PC-3 (cell line): ENCODE measurements at regions not wholly inside any gene's neighbourhood (a gene's known extent, or its start where the extent isn't known, plus 50 kb on each side); places are given as distances from the start of the nearest gene placed in this dataset.
A peak's percentile ranks its signal among the peaks of the same experiment; 100 is the strongest.

Source experiments
- ATAC-seq: fragments of 200-7000 bp; cut with Tn5 transposase; 2 replicates; pipeline ENCODE4 v1.9.1; 2020; ENCODE audit warnings: mild to moderate bottlenecking, moderate library complexity
- BruUV-seq: library from RNA; stranded (reverse); fragments of 400-500 nt; replicated peaks from 2 replicates; lab custom pipeline; 2021; lab: Mats Ljungman, UMichigan
- CTCF ChIA-PET: fragments of 300-600 bp; sonication (Branson Sonifier 250); formaldehyde crosslinking; loops from one replicate; lab custom pipeline; 2022; ENCODE audit warnings: antibody characterized with exemption; lab: Charles Lee
- POLR2A ChIA-PET: fragments of 300-600 bp; sonication (Branson Sonifier 250); formaldehyde crosslinking; loops from one replicate; lab custom pipeline; 2022; ENCODE audit warnings: antibody characterized with exemption; ENCODE audit not compliant: unreplicated experiment; lab: Charles Lee
- DNase-seq: peaks from one replicate; pipeline ENCODE4 v3.0.0-alpha.2; 2015
- H2AFZ ChIP-seq: fragments of 300-600 bp; sonication (generic); 2 replicates; pipeline ENCODE4 v1.6.0; 2016; ENCODE audit warnings: antibody characterized with exemption, low read length
- H3F3A ChIP-seq: fragments of 300-600 bp; sonication (generic); one replicate; pipeline ENCODE4 v1.6.0; 2017; ENCODE audit warnings: antibody characterized with exemption, low read length, control low read depth, mild to moderate bottlenecking; ENCODE audit not compliant: unreplicated experiment
- H3K27ac ChIP-seq: fragments of 300-600 bp; sonication (generic); 2 replicates; pipeline ENCODE4 v1.5.1; 2016; ENCODE audit warnings: mild to moderate bottlenecking, low read length
- H3K27me3 ChIP-seq: fragments of 300-600 bp; sonication (generic); 2 replicates; pipeline ENCODE4 v1.6.1; 2016; ENCODE audit warnings: low read length, mixed read lengths
- H3K36me3 ChIP-seq: fragments of 300-600 bp; sonication (generic); 2 replicates; pipeline ENCODE4 v1.6.1; 2016; ENCODE audit warnings: low read depth, mixed run types, low read length, mixed read lengths
- H3K4me1 ChIP-seq: fragments of 300-600 bp; sonication (generic); 2 replicates; pipeline ENCODE4 v1.5.1; 2016; ENCODE audit warnings: low read length; ENCODE audit not compliant: insufficient read depth
- H3K4me2 ChIP-seq: fragments of 300-600 bp; sonication (generic); 2 replicates; pipeline ENCODE4 v1.6.0; 2016; ENCODE audit warnings: low read length
- H3K4me3 ChIP-seq: fragments of 300-600 bp; sonication (generic); 2 replicates; pipeline ENCODE4 v1.5.1; 2016; ENCODE audit warnings: mild to moderate bottlenecking, low read length, mixed read lengths
- H3K79me2 ChIP-seq: fragments of 300-600 bp; sonication (generic); 2 replicates; pipeline ENCODE4 v1.6.1; 2017; ENCODE audit warnings: low read length, mixed read lengths
- H3K9ac ChIP-seq: fragments of 300-600 bp; sonication (generic); 2 replicates; pipeline ENCODE4 v1.6.0; 2016; ENCODE audit warnings: mild to moderate bottlenecking, low read length
- H3K9me2 ChIP-seq: fragments of 300-600 bp; sonication (generic); replicated peaks from 2 replicates; pipeline ENCODE4 v1.6.1; 2016; ENCODE audit warnings: mixed run types, low read length, mixed read lengths
- H3K9me3 ChIP-seq: fragments of 300-600 bp; sonication (generic); 2 replicates; pipeline ENCODE4 v1.6.1; 2016; ENCODE audit warnings: low read length, mixed read lengths
- H4K20me1 ChIP-seq: fragments of 300-600 bp; sonication (generic); 2 replicates; pipeline ENCODE4 v1.6.1; 2016; ENCODE audit warnings: low read length, mixed read lengths
- EZH2 ChIP-seq: fragments of 300-600 bp; sonication (generic); IDR thresholded peaks from one replicate; pipeline ENCODE4 v1.6.1; 2017; ENCODE audit warnings: antibody characterized with exemption, mild to moderate bottlenecking, low read length; ENCODE audit not compliant: unreplicated experiment
- EZH2phosphoT487 ChIP-seq: fragments of 300-600 bp; sonication (generic); IDR thresholded peaks from 2 replicates; pipeline ENCODE4 v1.6.1; 2018; ENCODE audit warnings: mild to moderate bottlenecking, antibody characterized with exemption, low read length, borderline replicate concordance
- intact Hi-C: fragments of 100-400 bp; cut with micrococcal nuclease; formaldehyde crosslinking; loops from 2 replicates; pipeline ENCODE4 v1.9.0; 2023
- TF ChIP-seq, protein P1 (sequence below): fragments of 300-600 bp; sonication (generic); conservative IDR thresholded peaks from 2 replicates; pipeline ENCODE4 v1.5.1; 2017; ENCODE audit warnings: antibody characterized with exemption, low read depth, mild to moderate bottlenecking, low read length

GRCh38 chr6:30804333-30804732 lies 60.0 kb upstream of the IER3 start:
- no peak for ATAC-seq
- Histone ChIP-seq H3K9ac (no peak overlapping the region), H3K79me2 (no peaks in the 10 kb centered on the region), H3K4me1 (no peaks in the 10 kb centered on the region), H3F3A (no peaks in the 10 kb centered on the region), H3K36me3 (no peaks in the 10 kb centered on the region), H2AFZ (no peak overlapping the region), H3K27me3 (no peaks in the 10 kb centered on the region), H3K27ac (no peak overlapping the region), H3K9me2 (no peaks in the 10 kb centered on the region), H4K20me1 (no peaks in the 10 kb centered on the region), H3K4me3 (no peak overlapping the region), H3K4me2 (no peak overlapping the region), H3K9me3 (no peaks in the 10 kb centered on the region)
- DNase-seq: no peak
- intact Hi-C loops: no loop called here
- BruUV-seq: no TSS peak
- TF ChIP-seq, protein P1, sequence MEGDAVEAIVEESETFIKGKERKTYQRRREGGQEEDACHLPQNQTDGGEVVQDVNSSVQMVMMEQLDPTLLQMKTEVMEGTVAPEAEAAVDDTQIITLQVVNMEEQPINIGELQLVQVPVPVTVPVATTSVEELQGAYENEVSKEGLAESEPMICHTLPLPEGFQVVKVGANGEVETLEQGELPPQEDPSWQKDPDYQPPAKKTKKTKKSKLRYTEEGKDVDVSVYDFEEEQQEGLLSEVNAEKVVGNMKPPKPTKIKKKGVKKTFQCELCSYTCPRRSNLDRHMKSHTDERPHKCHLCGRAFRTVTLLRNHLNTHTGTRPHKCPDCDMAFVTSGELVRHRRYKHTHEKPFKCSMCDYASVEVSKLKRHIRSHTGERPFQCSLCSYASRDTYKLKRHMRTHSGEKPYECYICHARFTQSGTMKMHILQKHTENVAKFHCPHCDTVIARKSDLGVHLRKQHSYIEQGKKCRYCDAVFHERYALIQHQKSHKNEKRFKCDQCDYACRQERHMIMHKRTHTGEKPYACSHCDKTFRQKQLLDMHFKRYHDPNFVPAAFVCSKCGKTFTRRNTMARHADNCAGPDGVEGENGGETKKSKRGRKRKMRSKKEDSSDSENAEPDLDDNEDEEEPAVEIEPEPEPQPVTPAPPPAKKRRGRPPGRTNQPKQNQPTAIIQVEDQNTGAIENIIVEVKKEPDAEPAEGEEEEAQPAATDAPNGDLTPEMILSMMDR: no peak
- TF ChIP-seq EZH2phosphoT487: no peak
- TF ChIP-seq EZH2: no peak
- POLR2A ChIA-PET: no interaction called here
- CTCF ChIA-PET: no interaction called here

DNA sequence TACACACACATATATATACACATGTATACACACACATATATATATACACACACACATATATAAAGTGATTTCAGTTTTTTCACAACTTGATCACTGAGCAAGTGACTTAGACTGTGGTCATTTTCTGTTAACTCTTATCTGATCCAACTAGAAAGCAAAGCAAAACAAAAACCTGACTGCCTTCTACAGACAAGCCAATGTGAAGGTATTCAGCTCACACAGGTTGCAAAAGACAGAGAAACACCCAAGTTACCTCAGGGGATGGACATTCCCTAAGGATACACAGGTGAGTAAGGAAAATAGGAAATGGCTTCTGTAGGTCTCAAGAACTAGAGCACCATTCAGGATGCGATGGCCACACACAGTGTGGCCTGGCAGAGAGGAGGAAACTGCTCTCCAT lies 58.4 kb upstream of the IER3 start:
- H2AFZ ChIP-seq: no peak overlapping the region
- TF ChIP-seq, protein P1: no peak
- no peak for TF ChIP-seq EZH2
- no peak for TF ChIP-seq EZH2phosphoT487
- H3K27me3 ChIP-seq: no peaks in the 10 kb centered on the region
- ATAC-seq: no peak
- intact Hi-C loops: no loop called here
- H3F3A ChIP-seq: no peaks in the 10 kb centered on the region
- H3K27ac ChIP-seq: no peak overlapping the region
- H3K79me2 ChIP-seq: no peaks in the 10 kb centered on the region
- H3K9me3 ChIP-seq: no peaks in the 10 kb centered on the region
- H3K9me2 ChIP-seq: no peaks in the 10 kb centered on the region
- BruUV-seq: no TSS peak
- H4K20me1 ChIP-seq: no peaks in the 10 kb centered on the region
- H3K9ac ChIP-seq: no peak overlapping the region
- no peak overlapping the region for H3K4me3 ChIP-seq
- H3K36me3 ChIP-seq: no peaks in the 10 kb centered on the region
- ChIA-PET CTCF (no interaction called here), POLR2A (no interaction called here)
- H3K4me1 ChIP-seq: no peaks in the 10 kb centered on the region
- H3K4me2 ChIP-seq: no peak overlapping the region
- peak; percentile 14 for DNase-seq

- intact Hi-C loops: no loop called here
- ATAC-seq: no peak
- CTCF ChIA-PET: no interaction called here
These were observed 57.6 kb upstream of the IER3 start for GRCh38 chr6:30801950-30802349.

More at GRCh38 chr6:30801950-30802349, 57.6 kb upstream of the IER3 start:
- no peak overlapping the region for H2AFZ ChIP-seq
- no peak overlapping the region for H3K27ac ChIP-seq
- H3K4me2 ChIP-seq: no peak overlapping the region
- H3K9ac ChIP-seq: no peak overlapping the region
- POLR2A ChIA-PET: interaction anchor here (0.5 kb wide), 1 partner anchor 60 kb away, joined by 3 read pairs; no protein-coding TSS in a partner anchor
- no peaks in the 10 kb centered on the region for H3F3A ChIP-seq
- no peaks in the 10 kb centered on the region for H3K9me2 ChIP-seq
- H3K4me1 ChIP-seq: no peaks in the 10 kb centered on the region
- no peak for TF ChIP-seq EZH2
- no peak for TF ChIP-seq EZH2phosphoT487
- TF ChIP-seq, protein P1: no peak
- no peaks in the 10 kb centered on the region for H3K36me3 ChIP-seq
- H4K20me1 ChIP-seq: no peaks in the 10 kb centered on the region
- no peak overlapping the region for H3K4me3 ChIP-seq
- no peaks in the 10 kb centered on the region for H3K9me3 ChIP-seq
- DNase-seq: no peak
- no TSS peak for BruUV-seq
- H3K27me3 ChIP-seq: no peaks in the 10 kb centered on the region
- H3K79me2 ChIP-seq: no peaks in the 10 kb centered on the region
